Fibroblast of gingiva (primary cell): ENCODE measurements at regions not wholly inside any gene's neighbourhood (a gene's known extent, or its start where the extent isn't known, plus 50 kb on each side); places are given as distances from the start of the nearest gene placed in this dataset.
"Not testable (repeated sequence)": the region's sequence is repeated elsewhere in the genome, so short reads cannot be mapped to it uniquely, and the experiment has no call there.

ENCODE experiments used
- DNase-seq: peaks from one replicate; pipeline ENCODE4 v3.0.0-alpha.2; 2011; ENCODE audit warnings: low read depth

- not testable (repeated sequence) for DNase-seq
Measured at GRCh38 chr5:44756097-44756496, 52.6 kb upstream of the MRPS30 start.

GRCh38 chr5:44747396-44747795 lies 61.4 kb upstream of the MRPS30 start:
- DNase-seq: no peak

- no peak for DNase-seq
Measured at GRCh38 chr5:44740660-44741059, 68.1 kb upstream of the MRPS30 start.

GRCh38 chr5:44729536-44729935 lies 79.2 kb upstream of the MRPS30 start:
- DNase-seq: no peak

GRCh38 chr5:44727100-44727499 lies 81.6 kb upstream of the MRPS30 start:
- no peak for DNase-seq

GRCh38 chr5:44719856-44720255 lies 88.9 kb upstream of the MRPS30 start:
- no peak for DNase-seq

GRCh38 chr5:44714871-44715561 lies 93.7 kb upstream of the MRPS30 start:
- DNase-seq: no peak

GRCh38 chr5:44713446-44713845 lies 95.3 kb upstream of the MRPS30 start:
- no peak for DNase-seq

- no peak for DNase-seq
Measured at GRCh38 chr5:44711901-44712300, 96.8 kb upstream of the MRPS30 start.

GRCh38 chr5:44708602-44709001 lies 100.1 kb upstream of the MRPS30 start:
- no peak for DNase-seq

GRCh38 chr5:44707721-44708120 lies 101.0 kb upstream of the MRPS30 start:
- DNase-seq: no peak

GRCh38 chr5:44697025-44697424 lies 111.7 kb upstream of the MRPS30 start:
- DNase-seq: no peak

- no peak for DNase-seq
Measured at GRCh38 chr5:44695259-44695658, 113.5 kb upstream of the MRPS30 start.

- no peak for DNase-seq
Measured at GRCh38 chr5:44691802-44692201, 116.9 kb upstream of the MRPS30 start.

- no peak for DNase-seq
Measured at GRCh38 chr5:44681906-44682305, 126.8 kb upstream of the MRPS30 start.

- no peak for DNase-seq
Measured at GRCh38 chr5:44679214-44679613, 129.5 kb upstream of the MRPS30 start.

- DNase-seq: no peak
Measured at GRCh38 chr5:44675296-44675695, 133.5 kb upstream of the MRPS30 start.

GRCh38 chr5:44674461-44674860 lies 134.3 kb upstream of the MRPS30 start:
- DNase-seq: no peak

- not testable (repeated sequence) for DNase-seq
Measured at GRCh38 chr5:44668471-44668870, 140.3 kb upstream of the MRPS30 start.

- peak; percentile 77 for DNase-seq
Measured at GRCh38 chr5:44665101-44665701, 143.5 kb upstream of the MRPS30 start.

- no peak for DNase-seq
Measured at GRCh38 chr5:44664711-44665100, 144.0 kb upstream of the MRPS30 start.

GRCh38 chr5:44663991-44664710 lies 144.6 kb upstream of the MRPS30 start:
- no peak for DNase-seq

- no peak for DNase-seq
Measured at GRCh38 chr5:44661851-44662250, 146.9 kb upstream of the MRPS30 start.
